Transverse colon (tissue), 4 donors: ENCODE measurements at regions not wholly inside any gene's neighbourhood (a gene's known extent, or its start where the extent isn't known, plus 50 kb on each side); places are given as distances from the start of the nearest gene placed in this dataset.

Experiments
- DNase-seq: peaks from one replicate; pipeline ENCODE4 v3.0.0-alpha.2; 2019
- H3K27ac ChIP-seq, 4 donors: fragments of 200-600 bp; sonication (generic); 2 replicates each; pipeline ENCODE4 v1.5.1; 2016 to 2018; ENCODE audit warnings: inconsistent platforms in 4 of 4
- H3K27me3 ChIP-seq: fragments of 200-600 bp; sonication (generic); 2 replicates; pipeline ENCODE4 v1.5.1; 2017; ENCODE audit warnings: inconsistent platforms
- H3K36me3 ChIP-seq, 4 donors: fragments of 200-600 bp; sonication (generic); 2 replicates each; pipeline ENCODE4 v1.5.1; 2017 to 2019; ENCODE audit warnings: inconsistent platforms in 4 of 4
- H3K4me1 ChIP-seq, 4 donors: fragments of 200-600 bp; sonication (generic); 2 replicates each; pipeline ENCODE4 v1.5.1; 2017 to 2020; ENCODE audit warnings: inconsistent platforms in 4 of 4
- H3K4me3 ChIP-seq, 4 donors: fragments of 200-600 bp; sonication (generic); 1 replicate in 1 of 4; 2 replicates in 3 of 4; pipeline versions ENCODE4 v1.5.1 to v1.6.1; 2017 to 2019; ENCODE audit warnings: inconsistent platforms in 4 of 4
- H3K9me3 ChIP-seq, 2 donors: fragments of 200-600 bp; sonication (generic); 2 replicates each; pipeline ENCODE4 v1.5.1; 2017 to 2019; ENCODE audit warnings: inconsistent platforms in 2 of 2
- EP300 ChIP-seq: sonication (generic); formaldehyde crosslinking; IDR thresholded peaks from one replicate; pipeline ENCODE4 v1.6.1; 2017; ENCODE audit warnings: antibody characterized with exemption, low read depth
- POLR2A ChIP-seq: fragments of 450-650 bp; IDR thresholded peaks from one replicate; pipeline ENCODE4 v1.6.1; 2016; ENCODE audit warnings: antibody characterized with exemption, mild to moderate bottlenecking, moderate library complexity
- POLR2AphosphoS5 ChIP-seq, 3 donors: sonication (generic); formaldehyde crosslinking; IDR thresholded peaks; one replicate each; pipeline ENCODE4 v1.6.1; 2016; ENCODE audit warnings: antibody characterized with exemption in 3 of 3
- WGBS, 2 donors: methylation state at CpG; one replicate each; pipeline ENCODE4 v1.1.5; 2018; ENCODE audit warnings: low coverage in 1 of 2; 5-methylcytosine and 5-hydroxymethylcytosine counted together
- in situ Hi-C, 4 donors: fragments of 200-750 bp; cut with MboI; loops; one replicate each; pipeline versions ENCODE4 v1.15.0 to v1.15.1; 2017; ENCODE audit warnings: low sequenced_read_pairs in 3 of 4, low pct_ligation_motif_present in 1 of 4, low pct_unique_long_range_greater_than_20kb in 1 of 4
- intact Hi-C: fragments of 100-400 bp; cut with DNase I; formaldehyde crosslinking; loops from one replicate; pipeline ENCODE4 v1.15.1; 2023; ENCODE audit warnings: low total_unique reads
- TF ChIP-seq, protein P1 (sequence below), 5 experiments: fragments of 200-600 bp in 3 of 5; fragments of 450-650 bp in 2 of 5; sonication (generic) in 3 of 5; IDR thresholded peaks; 1 replicate in 2 of 5; 2 replicates in 3 of 5; pipeline ENCODE4 v1.5.1; 2016 to 2017; ENCODE audit warnings: antibody characterized with exemption in 5 of 5, inconsistent platforms in 3 of 5, mild to moderate bottlenecking in 2 of 5, moderate library complexity in 1 of 5

DNA sequence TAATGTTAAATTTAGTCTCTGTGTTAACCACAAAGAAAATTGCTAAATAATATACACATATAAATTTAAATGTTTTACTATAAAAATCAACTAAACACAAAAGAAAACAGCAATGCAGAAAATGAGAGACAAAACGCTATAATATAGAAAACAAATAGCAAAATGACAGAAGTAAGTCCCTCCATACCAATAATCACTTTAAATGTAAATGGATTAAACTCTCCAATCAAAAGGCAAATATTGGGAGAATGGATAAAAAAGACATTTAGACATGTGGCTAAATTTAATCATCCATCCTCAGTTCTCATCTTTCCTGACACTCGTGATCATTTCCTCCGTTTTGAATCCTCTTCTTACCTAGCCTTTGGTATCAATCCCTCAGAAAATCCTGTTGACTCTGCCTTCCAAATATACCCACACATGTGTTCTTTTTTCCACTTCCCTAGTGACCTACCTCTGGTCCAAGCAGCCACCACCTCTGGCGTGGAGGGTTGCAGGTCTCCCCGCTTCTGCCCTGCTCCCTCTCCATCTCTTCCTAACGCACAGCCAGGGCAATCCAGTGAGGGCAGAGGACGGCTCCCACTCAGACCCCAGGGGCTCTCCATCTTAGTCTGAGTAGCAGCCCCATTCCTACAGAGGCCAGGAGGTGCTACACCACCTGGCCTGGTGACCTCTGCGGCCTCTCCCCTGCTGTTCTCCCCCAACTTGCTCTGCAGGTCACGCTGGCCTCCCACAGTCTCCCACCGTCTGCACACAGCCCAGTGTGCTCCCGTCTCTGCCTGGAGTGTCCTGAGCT, 149.2 kb downstream of the RNASET2 start:
- 84 to 95% methylated on average over 8 to 11 of the region's 11 CpGs for WGBS, 2 donors
- Histone ChIP-seq H3K9me3 (peaks cover 23 to 25% of the 10 kb centered on the region in 2 donors), H3K27ac (no peak overlapping the region), H3K4me1 (no peaks in the 10 kb centered on the region), H3K36me3 (no peaks in the 10 kb centered on the region), H3K27me3 (no peaks in the 10 kb centered on the region), H3K4me3 (no peak overlapping the region)
- DNase-seq = no peak
- TF ChIP-seq POLR2AphosphoS5 (IDR thresholded peaks at IDR 0.05) = no peak
- no peak for TF ChIP-seq POLR2A
- no peak for TF ChIP-seq EP300
- TF ChIP-seq, protein P1, sequence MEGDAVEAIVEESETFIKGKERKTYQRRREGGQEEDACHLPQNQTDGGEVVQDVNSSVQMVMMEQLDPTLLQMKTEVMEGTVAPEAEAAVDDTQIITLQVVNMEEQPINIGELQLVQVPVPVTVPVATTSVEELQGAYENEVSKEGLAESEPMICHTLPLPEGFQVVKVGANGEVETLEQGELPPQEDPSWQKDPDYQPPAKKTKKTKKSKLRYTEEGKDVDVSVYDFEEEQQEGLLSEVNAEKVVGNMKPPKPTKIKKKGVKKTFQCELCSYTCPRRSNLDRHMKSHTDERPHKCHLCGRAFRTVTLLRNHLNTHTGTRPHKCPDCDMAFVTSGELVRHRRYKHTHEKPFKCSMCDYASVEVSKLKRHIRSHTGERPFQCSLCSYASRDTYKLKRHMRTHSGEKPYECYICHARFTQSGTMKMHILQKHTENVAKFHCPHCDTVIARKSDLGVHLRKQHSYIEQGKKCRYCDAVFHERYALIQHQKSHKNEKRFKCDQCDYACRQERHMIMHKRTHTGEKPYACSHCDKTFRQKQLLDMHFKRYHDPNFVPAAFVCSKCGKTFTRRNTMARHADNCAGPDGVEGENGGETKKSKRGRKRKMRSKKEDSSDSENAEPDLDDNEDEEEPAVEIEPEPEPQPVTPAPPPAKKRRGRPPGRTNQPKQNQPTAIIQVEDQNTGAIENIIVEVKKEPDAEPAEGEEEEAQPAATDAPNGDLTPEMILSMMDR (IDR thresholded peaks at IDR 0.05) = no peak
- in situ Hi-C loops = no loop called here
- intact Hi-C loops = no loop called here

DNA sequence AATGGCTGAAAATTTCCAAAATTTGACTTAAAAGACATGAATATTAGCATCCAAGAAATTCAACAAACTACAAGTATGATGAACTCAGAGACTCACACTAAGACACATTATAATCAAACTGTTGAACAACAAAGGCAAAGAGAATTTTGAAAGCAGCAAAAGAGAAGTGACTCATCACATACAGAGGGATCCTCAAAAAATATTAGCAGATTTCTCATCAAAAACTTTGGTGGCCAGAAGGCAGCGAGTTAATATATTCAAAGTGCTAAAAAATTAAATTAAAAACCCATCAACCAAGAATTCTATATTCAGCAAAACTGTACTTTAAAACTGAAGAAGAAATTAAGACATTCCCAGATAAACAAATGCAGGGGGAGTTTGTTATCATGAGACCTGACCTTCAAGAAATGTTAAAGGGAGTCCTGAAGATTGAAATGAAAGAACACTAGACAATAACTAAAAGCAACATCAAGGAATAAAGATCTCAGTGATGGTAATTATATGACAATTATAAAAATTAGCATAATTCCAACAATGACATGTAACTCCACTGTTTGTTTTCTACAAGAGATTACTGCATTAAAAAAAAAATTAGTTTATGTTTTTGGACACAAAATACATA, 150.0 kb downstream of the RNASET2 start:
- no peak overlapping the region for H3K27ac ChIP-seq
- no peak for TF ChIP-seq POLR2A
- no peak for TF ChIP-seq EP300
- no peak for TF ChIP-seq POLR2AphosphoS5 (IDR thresholded peaks at IDR 0.05)
- TF ChIP-seq, protein P1 (IDR thresholded peaks at IDR 0.05) = no peak
- H3K36me3 ChIP-seq = no peaks in the 10 kb centered on the region
- H3K4me1 ChIP-seq = no peaks in the 10 kb centered on the region
- DNase-seq = no peak
- no peaks in the 10 kb centered on the region for H3K27me3 ChIP-seq
- H3K9me3 ChIP-seq = peaks cover 23 to 25% of the 10 kb centered on the region in 2 donors
- 78% methylated on average over 1 of the region's 1 CpG for WGBS, 2 donors
- intact Hi-C loops = no loop called here
- H3K4me3 ChIP-seq = no peak overlapping the region
- in situ Hi-C loops = no loop called here

DNA sequence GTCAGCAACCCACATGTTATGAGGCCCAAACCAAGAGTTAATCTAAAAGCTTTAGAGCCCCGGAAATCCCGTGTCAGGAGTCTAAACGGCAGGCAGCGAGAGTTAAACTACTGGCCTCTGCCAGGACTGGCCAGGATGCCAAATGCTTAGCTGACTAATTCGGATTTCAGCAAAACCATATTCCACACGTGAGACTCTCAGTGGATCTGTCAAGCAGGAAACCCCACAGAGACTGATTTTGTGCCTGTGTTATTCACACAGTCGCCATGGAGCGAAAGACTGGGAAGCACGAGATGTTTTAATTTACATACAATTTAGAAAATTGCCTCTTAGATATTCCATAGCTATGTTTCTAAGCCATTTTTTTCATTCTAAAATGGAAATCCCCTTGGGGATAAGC, 152.9 kb downstream of the RNASET2 start:
- Histone ChIP-seq H3K27me3 (no peaks in the 10 kb centered on the region), H3K4me1 (no peaks in the 10 kb centered on the region), H3K27ac (no peak overlapping the region), H3K9me3 (peaks cover 23 to 25% of the 10 kb centered on the region in 2 donors), H3K4me3 (no peak overlapping the region), H3K36me3 (no peaks in the 10 kb centered on the region)
- intact Hi-C loops = no loop called here
- TF ChIP-seq, protein P1 (IDR thresholded peaks at IDR 0.05) = no peak
- TF ChIP-seq EP300 (no peak), POLR2A (no peak), POLR2AphosphoS5 (IDR thresholded peaks at IDR 0.05) (no peak)
- WGBS, 2 donors = 72 to 90% methylated on average over 3 to 9 of the region's 9 CpGs
- no peak for DNase-seq
- in situ Hi-C loops = no loop called here

DNA sequence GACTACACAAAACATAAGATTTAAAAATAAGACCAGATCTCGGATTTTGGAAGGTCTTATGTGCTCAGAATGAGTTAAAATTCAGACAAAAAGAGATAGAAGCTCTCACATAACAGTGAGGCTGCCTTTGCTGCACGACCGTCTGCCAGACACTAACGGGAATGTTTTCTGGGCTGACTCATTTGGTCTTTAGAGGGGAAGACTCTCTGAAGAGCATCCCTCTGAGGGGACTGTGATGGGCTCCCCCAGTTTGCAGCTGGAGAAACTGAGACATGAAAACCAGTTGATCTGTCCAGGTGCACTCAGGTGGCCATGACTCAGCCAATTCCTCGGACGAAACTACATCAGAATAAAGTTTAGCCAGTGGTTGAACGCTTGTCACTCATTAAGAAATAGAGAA, 153.9 kb downstream of the RNASET2 start:
- Histone ChIP-seq H3K36me3 (no peaks in the 10 kb centered on the region), H3K4me1 (no peaks in the 10 kb centered on the region), H3K9me3 (peaks cover 21 to 22% of the 10 kb centered on the region in 2 donors), H3K4me3 (no peak overlapping the region), H3K27ac (no peak overlapping the region), H3K27me3 (no peaks in the 10 kb centered on the region)
- in situ Hi-C loops = no loop called here
- intact Hi-C loops = no loop called here
- TF ChIP-seq POLR2AphosphoS5 (IDR thresholded peaks at IDR 0.05) = no peak
- TF ChIP-seq, protein P1 (IDR thresholded peaks at IDR 0.05) = no peak
- no peak for TF ChIP-seq EP300
- TF ChIP-seq POLR2A = no peak
- WGBS, 2 donors = 71 to 85% methylated on average over 4 to 7 of the region's 7 CpGs
- no peak for DNase-seq
